ENCODE measurements at regions not wholly inside any gene's neighbourhood (a gene's known extent, or its start where the extent isn't known, plus 50 kb on each side); places are given as distances from the start of the nearest gene placed in this dataset.

DNA sequence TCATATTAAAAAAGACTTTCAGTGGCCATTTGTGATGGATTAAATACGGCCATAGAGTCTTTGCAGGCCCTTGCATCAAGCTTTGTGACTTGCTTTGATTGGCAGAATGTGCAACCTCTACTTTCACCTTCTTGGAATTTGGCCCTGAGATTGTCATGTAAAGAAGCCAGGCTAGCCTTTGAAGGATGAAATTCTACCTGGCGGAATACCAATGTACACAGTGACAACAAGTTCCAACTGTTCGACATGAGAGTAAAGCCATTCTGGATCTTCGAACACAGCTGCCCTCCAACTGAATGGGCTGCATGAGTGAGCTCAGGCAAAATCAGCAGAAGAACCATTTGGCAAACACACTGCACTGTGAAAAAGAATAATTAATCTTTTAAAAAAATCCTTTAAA, 321.3 kb downstream of the PHF14 start:
- Histone ChIP-seq H3K9ac (no peak overlapping the region), H3K27me3 (ENCODE audit: control insufficient read depth, insufficient read depth, low read length) (no peaks in the 10 kb centered on the region), H3K79me2 (no peaks in the 10 kb centered on the region), H3K4me2 (ENCODE audit: low read length) (no peak overlapping the region), H3K4me1 (no peaks in the 10 kb centered on the region), H3K9me3 (ENCODE audit: control insufficient read depth, low read length) (no peaks in the 10 kb centered on the region), H3K4me3 (ENCODE audit: low read depth, low read length) (no peak overlapping the region), H3K27ac (no peak overlapping the region), H2AFZ (no peak overlapping the region), H3K36me3 (ENCODE audit: control insufficient read depth, insufficient read depth, low read length) (no peaks in the 10 kb centered on the region)
- TF ChIP-seq, protein P1, sequence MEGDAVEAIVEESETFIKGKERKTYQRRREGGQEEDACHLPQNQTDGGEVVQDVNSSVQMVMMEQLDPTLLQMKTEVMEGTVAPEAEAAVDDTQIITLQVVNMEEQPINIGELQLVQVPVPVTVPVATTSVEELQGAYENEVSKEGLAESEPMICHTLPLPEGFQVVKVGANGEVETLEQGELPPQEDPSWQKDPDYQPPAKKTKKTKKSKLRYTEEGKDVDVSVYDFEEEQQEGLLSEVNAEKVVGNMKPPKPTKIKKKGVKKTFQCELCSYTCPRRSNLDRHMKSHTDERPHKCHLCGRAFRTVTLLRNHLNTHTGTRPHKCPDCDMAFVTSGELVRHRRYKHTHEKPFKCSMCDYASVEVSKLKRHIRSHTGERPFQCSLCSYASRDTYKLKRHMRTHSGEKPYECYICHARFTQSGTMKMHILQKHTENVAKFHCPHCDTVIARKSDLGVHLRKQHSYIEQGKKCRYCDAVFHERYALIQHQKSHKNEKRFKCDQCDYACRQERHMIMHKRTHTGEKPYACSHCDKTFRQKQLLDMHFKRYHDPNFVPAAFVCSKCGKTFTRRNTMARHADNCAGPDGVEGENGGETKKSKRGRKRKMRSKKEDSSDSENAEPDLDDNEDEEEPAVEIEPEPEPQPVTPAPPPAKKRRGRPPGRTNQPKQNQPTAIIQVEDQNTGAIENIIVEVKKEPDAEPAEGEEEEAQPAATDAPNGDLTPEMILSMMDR (IDR thresholded peaks at IDR 0.05): no peak

DNA sequence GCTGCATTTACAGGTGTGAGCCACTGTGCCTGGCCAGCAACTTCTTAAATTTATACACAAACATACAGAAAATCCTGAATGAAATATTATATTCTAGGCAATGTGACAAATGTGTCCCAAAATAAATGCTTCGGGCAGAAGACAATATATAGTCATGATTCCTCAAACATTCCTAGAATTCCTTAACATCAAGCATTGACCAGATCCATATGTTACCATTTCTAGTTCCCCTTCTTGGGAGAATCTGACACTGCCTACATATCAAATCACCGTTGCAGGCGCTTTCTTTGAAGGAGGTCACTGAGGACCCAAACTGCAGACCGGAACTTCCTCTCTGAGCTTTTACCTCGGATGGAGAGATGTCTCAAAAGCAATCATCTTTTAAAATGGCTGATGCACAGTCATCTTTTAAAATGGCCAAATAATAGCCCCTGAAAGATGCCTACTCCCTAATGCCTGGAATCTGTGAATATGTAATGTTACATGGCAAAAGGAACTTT, 323.5 kb downstream of the PHF14 start:
- no peaks in the 10 kb centered on the region for H3K9me3 ChIP-seq (ENCODE audit: control insufficient read depth, low read length)
- H3K27ac ChIP-seq: no peak overlapping the region
- no peaks in the 10 kb centered on the region for H3K36me3 ChIP-seq (ENCODE audit: control insufficient read depth, insufficient read depth, low read length)
- no peaks in the 10 kb centered on the region for H3K4me1 ChIP-seq
- H3K79me2 ChIP-seq: no peaks in the 10 kb centered on the region
- TF ChIP-seq, protein P1 (IDR thresholded peaks at IDR 0.05): no peak
- no peak overlapping the region for H3K4me2 ChIP-seq (ENCODE audit: low read length)
- no peak overlapping the region for H3K4me3 ChIP-seq (ENCODE audit: low read depth, low read length)
- H3K9ac ChIP-seq: no peak overlapping the region
- no peaks in the 10 kb centered on the region for H3K27me3 ChIP-seq (ENCODE audit: control insufficient read depth, insufficient read depth, low read length)
- H2AFZ ChIP-seq: no peak overlapping the region

DNA sequence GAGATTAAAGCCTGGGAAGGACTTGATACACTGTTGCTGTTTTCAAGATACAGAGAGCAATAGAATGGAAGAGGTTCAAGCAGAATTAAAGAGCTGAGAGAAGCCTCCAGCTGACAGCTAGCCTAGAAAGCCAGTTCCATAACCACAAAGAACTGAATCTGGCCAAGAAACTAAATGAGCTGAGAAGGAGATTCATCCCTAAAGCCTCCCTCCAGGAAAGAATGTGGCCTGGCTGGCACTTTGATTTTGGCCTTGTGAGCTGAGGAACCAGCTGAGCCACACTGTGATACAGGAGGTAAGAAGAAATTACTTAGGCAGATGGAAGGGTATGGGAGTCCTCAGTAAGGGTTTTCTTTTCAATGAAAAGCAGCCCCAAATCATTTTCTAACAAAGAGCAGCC, 324.1 kb downstream of the PHF14 start:
- Histone ChIP-seq H3K27me3 (ENCODE audit: control insufficient read depth, insufficient read depth, low read length) (no peaks in the 10 kb centered on the region), H3K36me3 (ENCODE audit: control insufficient read depth, insufficient read depth, low read length) (no peaks in the 10 kb centered on the region), H3K4me3 (ENCODE audit: low read depth, low read length) (no peak overlapping the region), H3K4me1 (no peaks in the 10 kb centered on the region), H3K27ac (no peak overlapping the region), H2AFZ (peak overlapping the region; percentile 19), H3K4me2 (ENCODE audit: low read length) (no peak overlapping the region), H3K9ac (no peak overlapping the region), H3K79me2 (no peaks in the 10 kb centered on the region), H3K9me3 (ENCODE audit: control insufficient read depth, low read length) (no peaks in the 10 kb centered on the region)
- TF ChIP-seq, protein P1 (IDR thresholded peaks at IDR 0.05): no peak

DNA sequence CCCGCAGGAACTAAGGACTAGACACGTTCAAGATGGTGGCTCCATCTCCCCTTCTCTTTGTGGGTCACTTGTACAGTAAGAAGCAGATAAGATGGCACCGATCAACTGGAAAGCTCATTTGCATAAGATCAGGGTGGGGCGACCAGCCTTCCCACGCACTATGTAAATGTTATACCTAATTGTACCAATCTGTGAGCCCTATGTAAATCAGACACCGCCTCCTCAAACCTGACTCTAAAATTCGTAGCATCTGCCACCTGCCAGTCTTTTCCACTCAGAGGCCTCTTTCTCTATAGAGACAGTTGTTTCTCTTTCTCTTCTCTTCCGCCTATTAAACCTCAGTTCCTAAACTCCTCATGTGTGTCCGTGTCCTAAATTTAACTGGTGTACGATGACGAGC, 324.5 kb downstream of the PHF14 start:
- H3K9ac ChIP-seq: no peak overlapping the region
- no peak overlapping the region for H3K27ac ChIP-seq
- no peaks in the 10 kb centered on the region for H3K79me2 ChIP-seq
- no peaks in the 10 kb centered on the region for H3K4me1 ChIP-seq
- H3K27me3 ChIP-seq (ENCODE audit: control insufficient read depth, insufficient read depth, low read length): no peaks in the 10 kb centered on the region
- no peak overlapping the region for H2AFZ ChIP-seq
- TF ChIP-seq, protein P1 (IDR thresholded peaks at IDR 0.05): no peak
- H3K36me3 ChIP-seq (ENCODE audit: control insufficient read depth, insufficient read depth, low read length): no peaks in the 10 kb centered on the region
- no peaks in the 10 kb centered on the region for H3K9me3 ChIP-seq (ENCODE audit: control insufficient read depth, low read length)
- H3K4me3 ChIP-seq (ENCODE audit: low read depth, low read length): no peak overlapping the region
- no peak overlapping the region for H3K4me2 ChIP-seq (ENCODE audit: low read length)

DNA sequence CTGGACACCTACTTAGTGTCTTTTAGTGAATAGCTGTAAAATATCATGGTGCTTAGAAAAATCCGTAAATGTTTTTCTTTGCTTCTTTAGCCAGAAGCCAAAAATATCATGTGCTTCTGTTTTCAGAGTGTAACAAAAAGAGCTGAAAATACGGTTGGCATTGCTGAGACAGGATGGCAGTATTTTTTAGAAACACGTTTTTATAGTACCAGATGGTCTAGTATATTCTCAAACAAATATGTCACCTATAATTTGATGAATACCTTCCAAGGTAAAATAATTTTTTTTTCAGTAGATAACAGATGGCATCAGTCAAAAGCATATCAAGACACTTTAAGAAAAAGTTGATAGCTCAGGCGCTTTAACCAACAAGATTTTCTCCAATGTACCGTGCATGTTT, 326.6 kb downstream of the PHF14 start:
- TF ChIP-seq, protein P1 (IDR thresholded peaks at IDR 0.05): no peak
- H3K9ac ChIP-seq: no peak overlapping the region
- H3K4me1 ChIP-seq: no peaks in the 10 kb centered on the region
- H3K27me3 ChIP-seq (ENCODE audit: control insufficient read depth, insufficient read depth, low read length): no peaks in the 10 kb centered on the region
- H3K4me3 ChIP-seq (ENCODE audit: low read depth, low read length): no peak overlapping the region
- no peak overlapping the region for H3K27ac ChIP-seq
- H2AFZ ChIP-seq: no peak overlapping the region
- H3K9me3 ChIP-seq (ENCODE audit: control insufficient read depth, low read length): no peaks in the 10 kb centered on the region
- no peak overlapping the region for H3K4me2 ChIP-seq (ENCODE audit: low read length)
- H3K79me2 ChIP-seq: no peaks in the 10 kb centered on the region
- H3K36me3 ChIP-seq (ENCODE audit: control insufficient read depth, insufficient read depth, low read length): no peaks in the 10 kb centered on the region

Measured in parathyroid adenoma (tissue), 2 donors.